ENCODE measurements at regions not wholly inside any gene's neighbourhood (a gene's known extent, or its start where the extent isn't known, plus 50 kb on each side); places are given as distances from the start of the nearest gene placed in this dataset.

GRCh38 chr21:29477347-29477746 lies 178.6 kb downstream of the BACH1 start:
- no peak for TF ChIP-seq EP300 (IDR thresholded peaks at IDR 0.05)
- TF ChIP-seq CTCF (IDR thresholded peaks at IDR 0.05): no peak
- no peak for TF ChIP-seq POLR2AphosphoS5 (IDR thresholded peaks at IDR 0.05)
